GM18907 (cell line): ENCODE measurements at regions not wholly inside any gene's neighbourhood (a gene's known extent, or its start where the extent isn't known, plus 50 kb on each side); places are given as distances from the start of the nearest gene placed in this dataset.
"Not testable (repeated sequence)": the region's sequence is repeated elsewhere in the genome, so short reads cannot be mapped to it uniquely, and the experiment has no call there.

ENCODE experiments used
- ATAC-seq: cut with Tn5 transposase; IDR thresholded peaks from one replicate; pipeline ENCODE4 v1.9.1; 2021; ENCODE audit warnings: mild to moderate bottlenecking, moderate library complexity; ENCODE audit not compliant: unreplicated experiment

GRCh38 chr11:96761451-96761850 lies 371.6 kb downstream of the JRKL start:
- no peak for ATAC-seq

- no peak for ATAC-seq
Observed at GRCh38 chr11:96763244-96763643, 373.4 kb downstream of the JRKL start.

GRCh38 chr11:96778272-96778671 lies 388.5 kb downstream of the JRKL start:
- ATAC-seq, result no peak

- ATAC-seq, result no peak
Observed at GRCh38 chr11:96779030-96779429, 389.2 kb downstream of the JRKL start.

GRCh38 chr11:96781082-96781481 lies 391.3 kb downstream of the JRKL start:
- no peak for ATAC-seq

GRCh38 chr11:96782632-96783031 lies 392.8 kb downstream of the JRKL start:
- ATAC-seq, result no peak

GRCh38 chr11:96783311-96783710 lies 393.5 kb downstream of the JRKL start:
- no peak for ATAC-seq

- ATAC-seq, result no peak
Observed at GRCh38 chr11:96785073-96785472, 395.3 kb downstream of the JRKL start.

GRCh38 chr11:96794152-96794551 lies 404.3 kb downstream of the JRKL start:
- ATAC-seq, result no peak

GRCh38 chr11:96798445-96798844 lies 408.6 kb downstream of the JRKL start:
- ATAC-seq, result no peak

GRCh38 chr11:96815236-96815635 lies 425.4 kb downstream of the JRKL start:
- no peak for ATAC-seq

GRCh38 chr11:96817482-96818399 lies 427.9 kb downstream of the JRKL start:
- ATAC-seq, result no peak

- ATAC-seq, result no peak
Observed at GRCh38 chr11:96827164-96827563, 437.4 kb downstream of the JRKL start.

GRCh38 chr11:96841792-96842191 lies 452.0 kb downstream of the JRKL start:
- ATAC-seq, result no peak

GRCh38 chr11:96842731-96843130 lies 452.9 kb downstream of the JRKL start:
- no peak for ATAC-seq

GRCh38 chr11:96854425-96854824 lies 464.6 kb downstream of the JRKL start:
- ATAC-seq, result no peak

- not testable (repeated sequence) for ATAC-seq
Observed at GRCh38 chr11:96861722-96862121, 471.9 kb downstream of the JRKL start.

GRCh38 chr11:96863520-96863919 lies 473.7 kb downstream of the JRKL start:
- no peak for ATAC-seq

- ATAC-seq, result no peak
Observed at GRCh38 chr11:96865020-96865419, 475.2 kb downstream of the JRKL start.

- ATAC-seq, result no peak
Observed at GRCh38 chr11:96869207-96869606, 479.4 kb downstream of the JRKL start.

GRCh38 chr11:96875712-96876111 lies 485.9 kb downstream of the JRKL start:
- no peak for ATAC-seq

GRCh38 chr11:96878299-96879051 lies 488.7 kb downstream of the JRKL start:
- no peak for ATAC-seq
